Endothelial cell of umbilical vein (primary cell): ENCODE measurements at regions not wholly inside any gene's neighbourhood (a gene's known extent, or its start where the extent isn't known, plus 50 kb on each side); places are given as distances from the start of the nearest gene placed in this dataset.

Source experiments
- BruUV-seq: library from RNA; stranded (reverse); fragments of 400-500 nt; replicated peaks from 2 replicates; lab custom pipeline; 2021; lab: Mats Ljungman, UMichigan
- CTCF ChIA-PET: fragments of 300-600, 350-600 bp; sonication (Branson Sonifier 250); formaldehyde crosslinking; loops from one replicate; lab custom pipeline; 2021; ENCODE audit warnings: antibody characterized with exemption, inconsistent platforms; lab: Charles Lee
- POLR2A ChIA-PET: fragments of 300-600, 350-600 bp; sonication (Branson Sonifier 250); formaldehyde crosslinking; loops from one replicate; lab custom pipeline; 2021; ENCODE audit warnings: antibody characterized with exemption, inconsistent platforms; lab: Charles Lee
- DNase-seq: peaks from one replicate; pipeline ENCODE4 v3.0.0-alpha.2; 2011; ENCODE audit warnings: low read depth, low spot score
- FAIRE-seq: peaks from 2 replicates; lab custom pipeline; 2011; peaks lifted over from hg19 to GRCh38; lab: Jason Lieb, UNC
- H2AFZ ChIP-seq: 2 replicates; pipeline ENCODE4 v1.6.0; 2012; ENCODE audit warnings: low read depth, low read length, control low read depth, inconsistent platforms
- H3K27ac ChIP-seq: 2 replicates; pipeline ENCODE4 v1.5.1; 2011; ENCODE audit warnings: low read depth, mild to moderate bottlenecking, control low read depth, low read length, moderate library complexity; ENCODE audit not compliant: insufficient read depth
- H3K27me3 ChIP-seq, 2 experiments: 2 replicates each; pipeline versions ENCODE4 v1.6.0 to v1.6.1; 2011; ENCODE audit warnings: low read length in 2 of 2, mixed read lengths in 1 of 2; ENCODE audit not compliant: control insufficient read depth in 2 of 2, insufficient read depth in 2 of 2
- H3K36me3 ChIP-seq, 2 experiments: 2 replicates in 1 of 2; 3 replicates in 1 of 2; pipeline ENCODE4 v1.5.1; 2011; ENCODE audit warnings: low read length in 2 of 2, mild to moderate bottlenecking in 1 of 2, moderate library complexity in 1 of 2; ENCODE audit not compliant: control insufficient read depth in 2 of 2, insufficient read depth in 2 of 2; ENCODE audit errors: extremely low read depth in 1 of 2
- H3K4me1 ChIP-seq: 3 replicates; pipeline ENCODE4 v1.5.1; 2011; ENCODE audit warnings: mild to moderate bottlenecking, low read length; ENCODE audit not compliant: control insufficient read depth, insufficient read depth; ENCODE audit errors: extremely low read depth
- H3K4me2 ChIP-seq: 2 replicates; pipeline ENCODE4 v1.6.1; 2011; ENCODE audit warnings: low read length, control low read depth, mixed read lengths; ENCODE audit not compliant: insufficient read depth
- H3K4me3 ChIP-seq, 3 experiments: fragments of 200-600 bp in 1 of 3; sonication (generic), shearing (Covaris generic) in 1 of 3; replicated peaks in 1 of 3; 2 replicates each; pipeline ENCODE4 v1.5.1; 2011 to 2016; ENCODE audit warnings: control low read depth in 3 of 3, low read length in 3 of 3, mild to moderate bottlenecking in 2 of 3, inconsistent platforms in 1 of 3, low read depth in 1 of 3, moderate library complexity in 1 of 3; ENCODE audit not compliant: insufficient read depth in 1 of 3
- H3K79me2 ChIP-seq: 2 replicates; pipeline ENCODE4 v1.6.0; 2012; ENCODE audit warnings: low read length, inconsistent platforms; ENCODE audit not compliant: control insufficient read depth, insufficient read depth
- H3K9ac ChIP-seq: replicated peaks from 2 replicates; pipeline ENCODE3; 2011; ENCODE audit warnings: low read length, control low read depth; ENCODE audit not compliant: insufficient read depth; ENCODE audit errors: extremely low read depth
- H3K9me1 ChIP-seq: replicated peaks from 3 replicates; pipeline ENCODE4 v1.6.0; 2011; ENCODE audit warnings: mild to moderate bottlenecking, low read length; ENCODE audit not compliant: control insufficient read depth, insufficient read depth; ENCODE audit errors: extremely low read depth
- H3K9me3 ChIP-seq: replicated peaks from 2 replicates; pipeline ENCODE4 v1.5.1; 2012; ENCODE audit warnings: low read length, inconsistent platforms; ENCODE audit not compliant: control insufficient read depth, insufficient read depth
- H4K20me1 ChIP-seq: replicated peaks from 2 replicates; pipeline ENCODE3; 2011; ENCODE audit warnings: mild to moderate bottlenecking, low read length; ENCODE audit not compliant: control insufficient read depth, insufficient read depth; ENCODE audit errors: extremely low read depth
- CTCF ChIP-seq, 2 donors: IDR thresholded peaks; 1 replicate in 1 of 2; 2 replicates in 1 of 2; pipeline ENCODE4 v1.5.1; 2011; ENCODE audit warnings: low read length in 2 of 2, mild to moderate bottlenecking in 2 of 2, moderate library complexity in 2 of 2, control low read depth in 1 of 2, inconsistent platforms in 1 of 2, low read depth in 1 of 2; ENCODE audit not compliant: insufficient read depth in 1 of 2; ENCODE audit errors: extremely low read depth in 1 of 2
- EZH2 ChIP-seq: IDR thresholded peaks from 2 replicates; pipeline ENCODE4 v1.6.1; 2012; ENCODE audit warnings: borderline replicate concordance, low read depth, mild to moderate bottlenecking, moderate library complexity, low read length, inconsistent platforms; ENCODE audit not compliant: severe bottlenecking
- FOS ChIP-seq: IDR thresholded peaks from 2 replicates; pipeline ENCODE4 v1.6.1; 2011; ENCODE audit warnings: mild to moderate bottlenecking, low read length, moderate library complexity, borderline replicate concordance; ENCODE audit not compliant: insufficient read depth
- GATA2 ChIP-seq: IDR thresholded peaks from 2 replicates; pipeline ENCODE4 v1.7.0; 2011; ENCODE audit warnings: low read depth, mild to moderate bottlenecking, moderate library complexity, mixed read lengths, low read length; ENCODE audit not compliant: insufficient read length, insufficient read depth
- JUN ChIP-seq: IDR thresholded peaks from 2 replicates; pipeline ENCODE4 v1.6.1; 2011; ENCODE audit warnings: borderline replicate concordance, low read depth; ENCODE audit not compliant: insufficient read length, insufficient read depth
- MAX ChIP-seq: IDR thresholded peaks from 2 replicates; pipeline ENCODE4 v1.6.1; 2011; ENCODE audit not compliant: insufficient read depth, insufficient read length
- MYC ChIP-seq: IDR thresholded peaks from one replicate; pipeline ENCODE4 v1.6.1; 2011; ENCODE audit warnings: mild to moderate bottlenecking, low read depth, low read length
- POLR2A ChIP-seq: IDR thresholded peaks from 2 replicates; pipeline ENCODE4 v1.6.1; 2012; ENCODE audit warnings: low read depth, mild to moderate bottlenecking, control low read depth, low read length
- POLR2AphosphoS5 ChIP-seq: IDR thresholded peaks from 2 replicates; pipeline ENCODE4 v1.6.1; 2012; ENCODE audit warnings: low read depth, mild to moderate bottlenecking, control low read depth, low read length, moderate library complexity; ENCODE audit not compliant: insufficient read depth
- dilution Hi-C: fragments of 300-500 bp; cut with MboI; formaldehyde crosslinking; loops from one replicate; pipeline ENCODE4 v1.15.0; 2019; ENCODE audit warnings: low sequenced_read_pairs; ENCODE audit not compliant: extremely low pct_ligation_motif_present
- intact Hi-C: fragments of 100-400 bp; cut with micrococcal nuclease; formaldehyde crosslinking; loops from one replicate; pipeline ENCODE4 v1.10.0; 2022

- H4K20me1 ChIP-seq = no peaks in the 10 kb centered on the region
- DNase-seq (no peak), FAIRE-seq (no peak)
- intact Hi-C loops = loop anchor here (5.0 kb wide), 1 partner anchor 84 kb away; the partner anchor contains the start of gene DUSP5
- no peaks in the 10 kb centered on the region for H3K9me1 ChIP-seq
- no peak overlapping the region for H3K9ac ChIP-seq
- TF ChIP-seq MYC = no peak
- no peak for TF ChIP-seq MAX
- no peak for TF ChIP-seq POLR2A
- TF ChIP-seq POLR2AphosphoS5 = no peak
- ChIA-PET CTCF (interaction anchor here (1.7 to 2.1 kb wide), 2 partner anchors 59 to 60 kb away, joined by 4 to 7 read pairs; no protein-coding TSS in a partner anchor), POLR2A (no interaction called here)
- no peaks in the 10 kb centered on the region for H3K9me3 ChIP-seq
- H3K27ac ChIP-seq = no peak overlapping the region
- H3K36me3 ChIP-seq = no peaks in the 10 kb centered on the region
- H3K4me2 ChIP-seq = no peak overlapping the region
- BruUV-seq = no TSS peak
- no peak overlapping the region for H3K4me3 ChIP-seq
- H3K79me2 ChIP-seq = no peaks in the 10 kb centered on the region
- H3K27me3 ChIP-seq = no peaks in the 10 kb centered on the region
- H2AFZ ChIP-seq = no peak overlapping the region
- dilution Hi-C loops = no loop called here
- peaks cover 54% of the 10 kb centered on the region for H3K4me1 ChIP-seq
Observed at GRCh38 chr10:110413049-110413783, 84.5 kb upstream of the DUSP5 start.

GRCh38 chr10:110413903-110414547 is 83.7 kb upstream of the DUSP5 start:
- Histone ChIP-seq H3K4me2 (no peak overlapping the region), H3K9ac (no peak overlapping the region), H4K20me1 (no peaks in the 10 kb centered on the region), H3K4me1 (peaks cover 46% of the 10 kb centered on the region), H3K27ac (peak overlapping the region; percentile 2), H2AFZ (no peak overlapping the region), H3K36me3 (no peaks in the 10 kb centered on the region), H3K4me3 (no peak overlapping the region), H3K27me3 (no peaks in the 10 kb centered on the region), H3K9me1 (no peaks in the 10 kb centered on the region), H3K79me2 (no peaks in the 10 kb centered on the region), H3K9me3 (no peaks in the 10 kb centered on the region)
- ChIA-PET CTCF (interaction anchor here (1.7 to 2.1 kb wide), 4 partner anchors 9 to 61 kb away, joined by 4 to 7 read pairs (median 6); no protein-coding TSS in a partner anchor), POLR2A (interaction anchor here (1.3 kb wide), 1 partner anchor 85 kb away, joined by 3 read pairs; no protein-coding TSS in a partner anchor)
- dilution Hi-C loops = no loop called here
- no TSS peak for BruUV-seq
- intact Hi-C loops = loop anchor here (1.0 to 5.0 kb wide), 3 partner anchors 15 to 83 kb away; partner anchors contain the start of gene DUSP5
- FAIRE-seq = no peak
- DNase-seq = no peak
- TF ChIP-seq POLR2A (no peak), POLR2AphosphoS5 (no peak), FOS (no peak), JUN (no peak), MAX (no peak), EZH2 (no peak), GATA2 (no peak), MYC (no peak), CTCF (IDR thresholded peaks at IDR 0.05; ENCODE audit: extremely low read depth in 1 of 2, insufficient read depth in 1 of 2, low read depth in 1 of 2, low read length in 2 of 2) (no peak)
